Hepatocyte (in vitro differentiated cells): ENCODE measurements at regions not wholly inside any gene's neighbourhood (a gene's known extent, or its start where the extent isn't known, plus 50 kb on each side); places are given as distances from the start of the nearest gene placed in this dataset.

Experiments
- DNase-seq: peaks from one replicate; pipeline ENCODE4 v3.0.0-alpha.2; 2016; ENCODE audit warnings: low spot score
- H2AFZ ChIP-seq: fragments of 200-600 bp; sonication (generic); 2 replicates; pipeline ENCODE4 v1.6.0; 2016; ENCODE audit warnings: antibody characterized with exemption, mild to moderate bottlenecking
- H3K27ac ChIP-seq: fragments of 200-600 bp; sonication (generic); 2 replicates; pipeline ENCODE4 v1.5.1; 2016; ENCODE audit warnings: mild to moderate bottlenecking
- H3K27me3 ChIP-seq: fragments of 200-600 bp; sonication (generic); 2 replicates; pipeline ENCODE4 v1.6.1; 2016
- H3K36me3 ChIP-seq: fragments of 200-600 bp; sonication (generic); replicated peaks from 2 replicates; pipeline ENCODE4 v1.5.1; 2016; ENCODE audit warnings: low read depth; ENCODE audit not compliant: insufficient read depth
- H3K4me1 ChIP-seq: fragments of 200-600 bp; sonication (generic); 2 replicates; pipeline ENCODE4 v1.5.1; 2016; ENCODE audit warnings: mild to moderate bottlenecking, moderate library complexity; ENCODE audit not compliant: insufficient read depth
- H3K4me2 ChIP-seq: fragments of 200-600 bp; sonication (generic); 2 replicates; pipeline ENCODE4 v1.6.0; 2016
- H3K4me3 ChIP-seq: fragments of 200-600 bp; sonication (generic); 2 replicates; pipeline ENCODE4 v1.5.1; 2016; ENCODE audit warnings: mild to moderate bottlenecking
- H3K79me2 ChIP-seq: fragments of 200-600 bp; sonication (generic); 2 replicates; pipeline ENCODE4 v1.6.0; 2017; ENCODE audit warnings: mild to moderate bottlenecking
- H3K9me2 ChIP-seq: fragments of 200-600 bp; sonication (generic); replicated peaks from 2 replicates; pipeline ENCODE4 v1.6.0; 2017; ENCODE audit warnings: mild to moderate bottlenecking; ENCODE audit not compliant: insufficient read depth
- H3K9me3 ChIP-seq: fragments of 200-600 bp; sonication (generic); 2 replicates; pipeline ENCODE4 v1.5.1; 2016; ENCODE audit warnings: low read depth, mild to moderate bottlenecking
- H4K20me1 ChIP-seq: fragments of 200-600 bp; sonication (generic); 2 replicates; pipeline ENCODE4 v1.6.0; 2016; ENCODE audit warnings: mild to moderate bottlenecking; ENCODE audit not compliant: insufficient read depth, poor library complexity, severe bottlenecking
- EZH2 ChIP-seq: fragments of 200-600 bp; sonication (generic); IDR thresholded peaks from 2 replicates; pipeline ENCODE4 v1.6.1; 2016; ENCODE audit warnings: antibody characterized with exemption, mild to moderate bottlenecking, borderline replicate concordance
- EZH2phosphoT487 ChIP-seq: fragments of 200-600 bp; sonication (generic); IDR thresholded peaks from one replicate; pipeline ENCODE4 v1.6.1; 2018; ENCODE audit warnings: antibody characterized with exemption, mild to moderate bottlenecking, low read depth, moderate library complexity; ENCODE audit not compliant: unreplicated experiment, severe bottlenecking
- WGBS: methylation state at CpG from one replicate; pipeline ENCODE4 v1.1.6; 2016; ENCODE audit warnings: low lambda C conversion rate; ENCODE audit errors: missing lambda C conversion rate; 5-methylcytosine and 5-hydroxymethylcytosine counted together
- TF ChIP-seq, protein P1 (sequence below): fragments of 200-600 bp; sonication (generic); IDR thresholded peaks from 2 replicates; pipeline ENCODE4 v1.5.1; 2016; ENCODE audit warnings: antibody characterized with exemption, mild to moderate bottlenecking; ENCODE audit not compliant: poor library complexity

DNA sequence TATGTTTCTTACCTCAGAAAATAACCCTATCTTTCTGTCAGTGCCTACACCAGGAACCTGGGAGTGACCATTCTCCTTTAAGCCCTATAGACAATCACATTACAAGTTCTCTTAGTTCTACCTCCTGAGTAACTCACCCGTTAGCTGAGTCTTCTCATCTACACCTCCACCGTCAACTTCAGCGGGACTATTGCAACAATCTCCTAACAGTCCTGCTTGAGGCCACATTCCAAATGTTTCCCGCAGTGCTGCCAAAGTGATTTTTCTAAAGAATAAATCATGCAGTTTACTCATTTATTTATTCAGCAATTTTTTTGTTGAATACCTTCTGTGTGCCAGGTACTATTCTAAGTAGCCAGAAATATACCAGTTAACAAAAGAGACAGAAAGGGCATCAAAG lies 285.0 kb upstream of the GRIP1 start:
- Histone ChIP-seq H3K27ac (no peak overlapping the region), H3K36me3 (no peaks in the 10 kb centered on the region), H3K4me1 (no peaks in the 10 kb centered on the region), H3K9me2 (no peaks in the 10 kb centered on the region), H2AFZ (no peak overlapping the region), H3K4me2 (no peak overlapping the region), H3K4me3 (no peak overlapping the region), H3K79me2 (no peaks in the 10 kb centered on the region), H3K27me3 (no peaks in the 10 kb centered on the region), H3K9me3 (no peaks in the 10 kb centered on the region), H4K20me1 (no peaks in the 10 kb centered on the region)
- 92% methylated on average over 4 of the region's 4 CpGs for WGBS
- TF ChIP-seq EZH2 (no peak), EZH2phosphoT487 (no peak)
- TF ChIP-seq, protein P1, sequence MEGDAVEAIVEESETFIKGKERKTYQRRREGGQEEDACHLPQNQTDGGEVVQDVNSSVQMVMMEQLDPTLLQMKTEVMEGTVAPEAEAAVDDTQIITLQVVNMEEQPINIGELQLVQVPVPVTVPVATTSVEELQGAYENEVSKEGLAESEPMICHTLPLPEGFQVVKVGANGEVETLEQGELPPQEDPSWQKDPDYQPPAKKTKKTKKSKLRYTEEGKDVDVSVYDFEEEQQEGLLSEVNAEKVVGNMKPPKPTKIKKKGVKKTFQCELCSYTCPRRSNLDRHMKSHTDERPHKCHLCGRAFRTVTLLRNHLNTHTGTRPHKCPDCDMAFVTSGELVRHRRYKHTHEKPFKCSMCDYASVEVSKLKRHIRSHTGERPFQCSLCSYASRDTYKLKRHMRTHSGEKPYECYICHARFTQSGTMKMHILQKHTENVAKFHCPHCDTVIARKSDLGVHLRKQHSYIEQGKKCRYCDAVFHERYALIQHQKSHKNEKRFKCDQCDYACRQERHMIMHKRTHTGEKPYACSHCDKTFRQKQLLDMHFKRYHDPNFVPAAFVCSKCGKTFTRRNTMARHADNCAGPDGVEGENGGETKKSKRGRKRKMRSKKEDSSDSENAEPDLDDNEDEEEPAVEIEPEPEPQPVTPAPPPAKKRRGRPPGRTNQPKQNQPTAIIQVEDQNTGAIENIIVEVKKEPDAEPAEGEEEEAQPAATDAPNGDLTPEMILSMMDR: no peak
- no peak for DNase-seq

DNA sequence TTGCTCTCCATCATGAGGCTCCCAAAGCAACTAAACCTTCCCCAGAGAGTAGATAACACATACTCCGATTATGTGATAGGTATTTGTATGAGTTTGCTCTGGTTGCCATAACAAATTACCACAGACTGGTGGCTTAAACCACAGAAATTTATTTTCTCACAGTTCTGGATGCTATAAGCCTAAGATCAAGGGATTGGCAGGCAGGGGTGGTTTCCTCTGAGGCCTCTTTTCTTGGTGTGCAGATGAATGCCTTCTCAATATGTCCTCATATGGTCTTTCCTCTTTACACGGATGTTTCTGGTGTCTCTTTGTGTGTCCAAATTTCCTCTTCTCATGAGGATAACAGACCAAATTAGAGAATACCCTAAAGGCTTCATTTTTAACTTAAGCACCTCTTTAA lies 285.8 kb upstream of the GRIP1 start:
- no peak for TF ChIP-seq EZH2
- TF ChIP-seq, protein P1: no peak
- no peak for TF ChIP-seq EZH2phosphoT487

DNA sequence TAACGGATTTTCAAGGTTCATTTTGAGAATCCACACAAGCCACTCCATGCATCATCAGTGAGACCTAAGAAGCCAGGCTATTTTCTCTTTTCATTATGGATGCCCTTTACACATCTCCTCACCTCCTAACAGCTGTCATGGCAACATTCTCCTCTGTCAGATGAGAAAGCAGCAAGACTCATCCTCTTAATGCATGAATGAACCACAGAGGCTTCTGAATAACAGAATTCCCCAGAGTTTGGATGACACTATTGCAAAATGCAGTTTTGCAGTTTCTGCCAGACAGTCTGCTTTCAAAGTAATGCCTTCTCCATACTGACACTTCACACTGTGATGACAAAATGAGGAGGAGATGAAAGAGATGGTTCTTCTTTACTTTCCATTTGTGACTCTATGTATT lies 286.7 kb upstream of the GRIP1 start:
- Histone ChIP-seq H3K4me2 (no peak overlapping the region), H3K4me1 (peaks cover 2% of the 10 kb centered on the region), H3K79me2 (no peaks in the 10 kb centered on the region), H3K27me3 (no peaks in the 10 kb centered on the region), H2AFZ (no peak overlapping the region), H4K20me1 (no peaks in the 10 kb centered on the region), H3K9me2 (no peaks in the 10 kb centered on the region), H3K4me3 (no peak overlapping the region), H3K36me3 (no peaks in the 10 kb centered on the region), H3K27ac (no peak overlapping the region), H3K9me3 (no peaks in the 10 kb centered on the region)
- no peak for TF ChIP-seq EZH2
- TF ChIP-seq, protein P1: no peak
- TF ChIP-seq EZH2phosphoT487: no peak
- 100% methylated on average over 1 of the region's 1 CpG for WGBS
- no peak for DNase-seq

More for the DNA sequence above, 285.8 kb upstream of the GRIP1 start:
- 72% methylated on average over 2 of the region's 2 CpGs for WGBS
- H3K4me3 ChIP-seq: no peak overlapping the region
- no peak overlapping the region for H2AFZ ChIP-seq
- DNase-seq: no peak
- H3K79me2 ChIP-seq: no peaks in the 10 kb centered on the region
- H3K36me3 ChIP-seq: no peaks in the 10 kb centered on the region
- no peaks in the 10 kb centered on the region for H3K4me1 ChIP-seq
- H3K27me3 ChIP-seq: no peaks in the 10 kb centered on the region
- no peaks in the 10 kb centered on the region for H4K20me1 ChIP-seq
- no peaks in the 10 kb centered on the region for H3K9me3 ChIP-seq
- H3K4me2 ChIP-seq: no peak overlapping the region
- no peak overlapping the region for H3K27ac ChIP-seq
- no peaks in the 10 kb centered on the region for H3K9me2 ChIP-seq

DNA sequence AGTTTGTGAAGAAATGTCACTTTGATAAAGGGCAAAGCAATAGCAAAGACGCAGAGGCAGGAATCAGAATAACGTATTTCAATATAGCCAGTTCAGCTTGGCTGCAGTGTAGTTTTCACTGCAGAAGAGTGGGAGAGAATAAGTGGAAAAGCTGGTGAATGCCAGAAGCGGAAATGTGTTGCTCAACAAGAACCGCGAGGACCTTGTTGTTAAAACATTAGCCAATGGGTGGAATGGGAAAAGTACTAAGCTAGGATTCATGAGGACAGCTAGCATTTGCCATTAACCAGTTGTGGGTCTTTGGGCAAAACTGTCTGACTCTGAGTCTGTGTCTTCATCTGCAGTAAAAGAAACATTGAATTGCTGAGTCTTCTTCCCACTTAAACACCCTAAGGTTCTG lies 292.9 kb upstream of the GRIP1 start:
- Histone ChIP-seq H3K27ac (no peak overlapping the region), H3K36me3 (no peaks in the 10 kb centered on the region), H3K9me3 (no peaks in the 10 kb centered on the region), H3K79me2 (no peaks in the 10 kb centered on the region), H3K4me1 (peaks cover 6% of the 10 kb centered on the region), H3K27me3 (no peaks in the 10 kb centered on the region), H4K20me1 (no peaks in the 10 kb centered on the region), H3K9me2 (no peaks in the 10 kb centered on the region), H3K4me3 (no peak overlapping the region), H2AFZ (no peak overlapping the region), H3K4me2 (no peak overlapping the region)
- 96% methylated on average over 5 of the region's 5 CpGs for WGBS
- TF ChIP-seq EZH2phosphoT487: no peak
- no peak for TF ChIP-seq EZH2
- TF ChIP-seq, protein P1: no peak
- DNase-seq: no peak
